IMR-90 (cell line): ENCODE measurements at regions not wholly inside any gene's neighbourhood (a gene's known extent, or its start where the extent isn't known, plus 50 kb on each side); places are given as distances from the start of the nearest gene placed in this dataset.

ENCODE experiments used
- CHD1 ChIP-seq: IDR thresholded peaks from 2 replicates; pipeline ENCODE4 v1.6.1; 2012; ENCODE audit warnings: low read depth, low read length, improper control_type of control experiment
- MAZ ChIP-seq: IDR thresholded peaks from 2 replicates; pipeline ENCODE4 v1.6.1; 2012; ENCODE audit warnings: low read depth, mild to moderate bottlenecking, low read length, improper control_type of control experiment, moderate library complexity, borderline replicate concordance
- MXI1 ChIP-seq: IDR thresholded peaks from 2 replicates; pipeline ENCODE4 v1.6.1; 2012; ENCODE audit warnings: low read depth, mild to moderate bottlenecking, low read length, moderate library complexity, borderline replicate concordance
- NFE2L2 ChIP-seq: fragments of 150-350 bp; IDR thresholded peaks from 2 replicates; pipeline ENCODE4 v1.6.1; 2016; ENCODE audit warnings: low read depth, mild to moderate bottlenecking, low read length
- POLR2A ChIP-seq: IDR thresholded peaks from 2 replicates; pipeline ENCODE4 v1.6.1; 2012; ENCODE audit warnings: mild to moderate bottlenecking, low read depth, low read length
- RAD21 ChIP-seq: IDR thresholded peaks from 2 replicates; pipeline ENCODE4 v1.6.1; 2012; ENCODE audit warnings: low read length, improper control_type of control experiment
- SMC3 ChIP-seq: fragments of 150-350 bp; IDR thresholded peaks from 2 replicates; pipeline ENCODE4 v1.6.1; 2016; ENCODE audit warnings: low read depth, mild to moderate bottlenecking, antibody characterized with exemption, low read length, moderate library complexity
- TF ChIP-seq, protein P1 (sequence below): conservative IDR thresholded peaks from 2 replicates; pipeline ENCODE4 v1.5.1; 2012; ENCODE audit warnings: mild to moderate bottlenecking, low read depth, low read length, improper control_type of control experiment
- TF ChIP-seq, protein P2 (sequence below): fragments of 150-350 bp; IDR thresholded peaks from 2 replicates; pipeline ENCODE4 v1.6.1; 2017; ENCODE audit warnings: mild to moderate bottlenecking, antibody characterized with exemption, low read length, low read depth

DNA sequence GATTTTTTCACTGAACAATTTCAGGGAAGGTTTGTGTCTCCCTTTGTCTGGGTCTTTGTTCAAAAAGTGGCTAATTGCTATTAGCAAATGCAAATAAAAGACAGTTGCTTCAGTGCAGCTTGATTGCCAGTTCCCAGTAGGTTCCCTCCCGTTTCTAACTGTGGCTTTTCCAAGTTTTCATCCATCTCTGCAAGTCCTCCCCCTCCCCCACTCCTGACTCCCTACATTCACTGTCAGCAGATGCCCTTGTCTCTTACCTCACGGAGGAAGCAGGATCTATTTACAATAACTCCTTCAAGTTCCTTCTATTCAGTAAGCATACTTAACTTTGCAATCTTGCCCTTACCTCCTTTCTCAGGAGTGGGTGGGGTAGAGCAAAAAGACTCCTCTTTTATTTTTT, 55.4 kb upstream of the SCEL start:
- TF ChIP-seq RAD21 (no peak), SMC3 (no peak), POLR2A (no peak), NFE2L2 (no peak), MXI1 (no peak), CHD1 (no peak), MAZ (no peak)
- TF ChIP-seq, protein P1, sequence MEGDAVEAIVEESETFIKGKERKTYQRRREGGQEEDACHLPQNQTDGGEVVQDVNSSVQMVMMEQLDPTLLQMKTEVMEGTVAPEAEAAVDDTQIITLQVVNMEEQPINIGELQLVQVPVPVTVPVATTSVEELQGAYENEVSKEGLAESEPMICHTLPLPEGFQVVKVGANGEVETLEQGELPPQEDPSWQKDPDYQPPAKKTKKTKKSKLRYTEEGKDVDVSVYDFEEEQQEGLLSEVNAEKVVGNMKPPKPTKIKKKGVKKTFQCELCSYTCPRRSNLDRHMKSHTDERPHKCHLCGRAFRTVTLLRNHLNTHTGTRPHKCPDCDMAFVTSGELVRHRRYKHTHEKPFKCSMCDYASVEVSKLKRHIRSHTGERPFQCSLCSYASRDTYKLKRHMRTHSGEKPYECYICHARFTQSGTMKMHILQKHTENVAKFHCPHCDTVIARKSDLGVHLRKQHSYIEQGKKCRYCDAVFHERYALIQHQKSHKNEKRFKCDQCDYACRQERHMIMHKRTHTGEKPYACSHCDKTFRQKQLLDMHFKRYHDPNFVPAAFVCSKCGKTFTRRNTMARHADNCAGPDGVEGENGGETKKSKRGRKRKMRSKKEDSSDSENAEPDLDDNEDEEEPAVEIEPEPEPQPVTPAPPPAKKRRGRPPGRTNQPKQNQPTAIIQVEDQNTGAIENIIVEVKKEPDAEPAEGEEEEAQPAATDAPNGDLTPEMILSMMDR = no peak
- TF ChIP-seq, protein P2, sequence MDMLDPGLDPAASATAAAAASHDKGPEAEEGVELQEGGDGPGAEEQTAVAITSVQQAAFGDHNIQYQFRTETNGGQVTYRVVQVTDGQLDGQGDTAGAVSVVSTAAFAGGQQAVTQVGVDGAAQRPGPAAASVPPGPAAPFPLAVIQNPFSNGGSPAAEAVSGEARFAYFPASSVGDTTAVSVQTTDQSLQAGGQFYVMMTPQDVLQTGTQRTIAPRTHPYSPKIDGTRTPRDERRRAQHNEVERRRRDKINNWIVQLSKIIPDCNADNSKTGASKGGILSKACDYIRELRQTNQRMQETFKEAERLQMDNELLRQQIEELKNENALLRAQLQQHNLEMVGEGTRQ = no peak
